ENCODE measurements at regions not wholly inside any gene's neighbourhood (a gene's known extent, or its start where the extent isn't known, plus 50 kb on each side); places are given as distances from the start of the nearest gene placed in this dataset.
"Not testable (repeated sequence)": the region's sequence is repeated elsewhere in the genome, so short reads cannot be mapped to it uniquely, and the experiment has no call there.

GRCh38 chr12:34097213-34097612 lies 74.9 kb downstream of the ALG10 start:
- Histone ChIP-seq H3K36me3 (ENCODE audit: insufficient read depth, low read length) (no peaks in the 10 kb centered on the region), H3K27ac (no peak overlapping the region), H3K4me3 (no peak overlapping the region), H3K9ac (ENCODE audit: insufficient read length) (no peak overlapping the region), H3K9me3 (ENCODE audit: low read depth, low read length) (no peaks in the 10 kb centered on the region)
- TF ChIP-seq EZH2 (IDR thresholded peaks at IDR 0.05), result no peak
- no peak for TF ChIP-seq POLR2AphosphoS5 (IDR thresholded peaks at IDR 0.05; ENCODE audit: borderline replicate concordance, low read depth, low read length)
- TF ChIP-seq FOXP2 (optimal IDR thresholded peaks at IDR 0.05; ENCODE audit: control extremely low read depth, extremely low read length, insufficient read depth), result no peak
- DNase-seq (ENCODE audit: low read depth, low spot score), result no peak

- no peak overlapping the region for H3K27ac ChIP-seq
- H3K36me3 ChIP-seq (ENCODE audit: insufficient read depth, low read length), result no peaks in the 10 kb centered on the region
- no peak for DNase-seq (ENCODE audit: low read depth, low spot score)
- no peaks in the 10 kb centered on the region for H3K9me3 ChIP-seq (ENCODE audit: low read depth, low read length)
- no peak overlapping the region for H3K9ac ChIP-seq (ENCODE audit: insufficient read length)
- TF ChIP-seq FOXP2 (optimal IDR thresholded peaks at IDR 0.05; ENCODE audit: control extremely low read depth, extremely low read length, insufficient read depth) (no peak), EZH2 (IDR thresholded peaks at IDR 0.05) (no peak), POLR2AphosphoS5 (IDR thresholded peaks at IDR 0.05; ENCODE audit: borderline replicate concordance, low read depth, low read length) (no peak)
- no peak overlapping the region for H3K4me3 ChIP-seq
Measured at GRCh38 chr12:34105392-34105933, 83.2 kb downstream of the ALG10 start.

GRCh38 chr12:34106172-34106571 lies 83.9 kb downstream of the ALG10 start:
- Histone ChIP-seq H3K9ac (ENCODE audit: insufficient read length) (no peak overlapping the region), H3K36me3 (ENCODE audit: insufficient read depth, low read length) (no peaks in the 10 kb centered on the region), H3K4me3 (no peak overlapping the region), H3K27ac (no peak overlapping the region), H3K9me3 (ENCODE audit: low read depth, low read length) (no peaks in the 10 kb centered on the region)
- no peak for DNase-seq (ENCODE audit: low read depth, low spot score)
- no peak for TF ChIP-seq POLR2AphosphoS5 (IDR thresholded peaks at IDR 0.05; ENCODE audit: borderline replicate concordance, low read depth, low read length)
- TF ChIP-seq EZH2 (IDR thresholded peaks at IDR 0.05), result no peak
- TF ChIP-seq FOXP2 (optimal IDR thresholded peaks at IDR 0.05; ENCODE audit: control extremely low read depth, extremely low read length, insufficient read depth), result no peak

GRCh38 chr12:34107016-34107415 lies 84.7 kb downstream of the ALG10 start:
- H3K4me3 ChIP-seq, result no peak overlapping the region
- H3K9ac ChIP-seq (ENCODE audit: insufficient read length), result no peak overlapping the region
- no peak for DNase-seq (ENCODE audit: low read depth, low spot score)
- no peak overlapping the region for H3K27ac ChIP-seq
- no peaks in the 10 kb centered on the region for H3K36me3 ChIP-seq (ENCODE audit: insufficient read depth, low read length)
- TF ChIP-seq FOXP2 (optimal IDR thresholded peaks at IDR 0.05; ENCODE audit: control extremely low read depth, extremely low read length, insufficient read depth), result no peak
- TF ChIP-seq EZH2 (IDR thresholded peaks at IDR 0.05), result no peak
- TF ChIP-seq POLR2AphosphoS5 (IDR thresholded peaks at IDR 0.05; ENCODE audit: borderline replicate concordance, low read depth, low read length), result no peak
- H3K9me3 ChIP-seq (ENCODE audit: low read depth, low read length), result no peaks in the 10 kb centered on the region

- Histone ChIP-seq H3K9ac (ENCODE audit: insufficient read length) (no peak overlapping the region), H3K4me3 (no peak overlapping the region), H3K27ac (no peak overlapping the region), H3K36me3 (ENCODE audit: insufficient read depth, low read length) (no peaks in the 10 kb centered on the region), H3K9me3 (ENCODE audit: low read depth, low read length) (no peaks in the 10 kb centered on the region)
- no peak for TF ChIP-seq FOXP2 (optimal IDR thresholded peaks at IDR 0.05; ENCODE audit: control extremely low read depth, extremely low read length, insufficient read depth)
- TF ChIP-seq POLR2AphosphoS5 (IDR thresholded peaks at IDR 0.05; ENCODE audit: borderline replicate concordance, low read depth, low read length), result no peak
- TF ChIP-seq EZH2 (IDR thresholded peaks at IDR 0.05), result no peak
- DNase-seq (ENCODE audit: low read depth, low spot score), result no peak
Measured at GRCh38 chr12:34107781-34108404, 85.6 kb downstream of the ALG10 start.

GRCh38 chr12:34108405-34108803 lies 86.1 kb downstream of the ALG10 start:
- Histone ChIP-seq H3K9ac (ENCODE audit: insufficient read length) (no peak overlapping the region), H3K9me3 (ENCODE audit: low read depth, low read length) (no peaks in the 10 kb centered on the region), H3K36me3 (ENCODE audit: insufficient read depth, low read length) (no peaks in the 10 kb centered on the region), H3K4me3 (no peak overlapping the region), H3K27ac (no peak overlapping the region)
- DNase-seq (ENCODE audit: low read depth, low spot score), result no peak
- TF ChIP-seq EZH2 (IDR thresholded peaks at IDR 0.05) (no peak), FOXP2 (optimal IDR thresholded peaks at IDR 0.05; ENCODE audit: control extremely low read depth, extremely low read length, insufficient read depth) (no peak), POLR2AphosphoS5 (IDR thresholded peaks at IDR 0.05; ENCODE audit: borderline replicate concordance, low read depth, low read length) (no peak)

GRCh38 chr12:34108967-34109366 lies 86.7 kb downstream of the ALG10 start:
- Histone ChIP-seq H3K9me3 (ENCODE audit: low read depth, low read length) (no peaks in the 10 kb centered on the region), H3K27ac (no peak overlapping the region), H3K9ac (ENCODE audit: insufficient read length) (no peak overlapping the region), H3K36me3 (ENCODE audit: insufficient read depth, low read length) (no peaks in the 10 kb centered on the region), H3K4me3 (no peak overlapping the region)
- no peak for DNase-seq (ENCODE audit: low read depth, low spot score)
- TF ChIP-seq POLR2AphosphoS5 (IDR thresholded peaks at IDR 0.05; ENCODE audit: borderline replicate concordance, low read depth, low read length), result no peak

GRCh38 chr12:34109390-34109789 lies 87.1 kb downstream of the ALG10 start:
- DNase-seq (ENCODE audit: low read depth, low spot score), result no peak
- no peaks in the 10 kb centered on the region for H3K9me3 ChIP-seq (ENCODE audit: low read depth, low read length)
- no peak overlapping the region for H3K4me3 ChIP-seq
- no peak overlapping the region for H3K9ac ChIP-seq (ENCODE audit: insufficient read length)
- H3K27ac ChIP-seq, result no peak overlapping the region
- TF ChIP-seq EZH2 (IDR thresholded peaks at IDR 0.05) (no peak), POLR2AphosphoS5 (IDR thresholded peaks at IDR 0.05; ENCODE audit: borderline replicate concordance, low read depth, low read length) (no peak), FOXP2 (optimal IDR thresholded peaks at IDR 0.05; ENCODE audit: control extremely low read depth, extremely low read length, insufficient read depth) (no peak)
- H3K36me3 ChIP-seq (ENCODE audit: insufficient read depth, low read length), result no peaks in the 10 kb centered on the region

- not testable (repeated sequence) for DNase-seq (ENCODE audit: low read depth, low spot score); H3K9ac ChIP-seq (ENCODE audit: insufficient read length); H3K9me3 ChIP-seq (ENCODE audit: low read depth, low read length); H3K27ac ChIP-seq; H3K4me3 ChIP-seq; H3K36me3 ChIP-seq (ENCODE audit: insufficient read depth, low read length)
Measured at GRCh38 chr12:34109909-34110531, 87.7 kb downstream of the ALG10 start.
